ENCODE measurements at regions not wholly inside any gene's neighbourhood (a gene's known extent, or its start where the extent isn't known, plus 50 kb on each side); places are given as distances from the start of the nearest gene placed in this dataset.

GRCh38 chr13:90454002-90454636 is 893.4 kb upstream of the MIR17HG start:
- no peak for TF ChIP-seq EZH2 (IDR thresholded peaks at IDR 0.05; ENCODE audit: borderline replicate concordance, low read depth, low read length, poor library complexity, severe bottlenecking)
- TF ChIP-seq CTCF (conservative IDR thresholded peaks at IDR 0.05; ENCODE audit: low read depth, low read length): no peak

Measured in A673 (cell line).